Activated T-helper 2 cell treated with anti-CD3 and anti-CD28 coated beads, Interferon-gamma antibody, Interleukin-2, Interleukin-4, amounts not matched to agents 10 μg/mL and 5 μg/mL and 100 μg/mL, durations not matched to agents 14 hours and 24 hours and 36 hours (primary cell): ENCODE measurements at regions not wholly inside any gene's neighbourhood (a gene's known extent, or its start where the extent isn't known, plus 50 kb on each side); places are given as distances from the start of the nearest gene placed in this dataset.
"Not testable (repeated sequence)": the region's sequence is repeated elsewhere in the genome, so short reads cannot be mapped to it uniquely, and the experiment has no call there.

Experiments used
- DNase-seq: peaks from one replicate; pipeline ENCODE4 v3.0.0; 2021; ENCODE audit warnings: low spot score
- H3K27ac Mint-ChIP-seq: one replicate; pipeline ENCODE4 v1.8.0; 2021; ENCODE audit warnings: mixed read lengths
- H3K27me3 Mint-ChIP-seq: one replicate; pipeline ENCODE4 v1.8.0; 2021; ENCODE audit warnings: low read depth, mixed read lengths
- H3K36me3 Mint-ChIP-seq: one replicate; pipeline ENCODE4 v1.8.0; 2021; ENCODE audit warnings: low read depth, mixed read lengths
- H3K4me1 Mint-ChIP-seq: one replicate; pipeline ENCODE4 v1.8.0; 2021; ENCODE audit warnings: low read depth, mixed read lengths
- H3K4me3 Mint-ChIP-seq: one replicate; pipeline ENCODE4 v1.8.0; 2021; ENCODE audit warnings: low read depth, mild to moderate bottlenecking, moderate library complexity, mixed read lengths
- H3K9me3 Mint-ChIP-seq: one replicate; pipeline ENCODE4 v1.8.0; 2021; ENCODE audit warnings: mixed read lengths
- intact Hi-C: fragments of 100-400 bp; cut with micrococcal nuclease; formaldehyde crosslinking; loops from one replicate; pipeline ENCODE4 v1.15.1; 2023

- Mint-ChIP-seq H3K4me1 (peaks cover 4% of the 10 kb centered on the region), H3K9me3 (no peaks in the 10 kb centered on the region)
Observed at GRCh38 chr2:222760301-222760897, 88.9 kb downstream of the MOGAT1 start.

GRCh38 chr2:222761888-222762287 is 90.4 kb downstream of the MOGAT1 start:
- intact Hi-C loops, result no loop called here
- H3K36me3 Mint-ChIP-seq, result no peaks in the 10 kb centered on the region
- H3K27me3 Mint-ChIP-seq, result peaks cover 12% of the 10 kb centered on the region
- no peak for DNase-seq
- no peaks in the 10 kb centered on the region for H3K9me3 Mint-ChIP-seq
- no peak overlapping the region for H3K27ac Mint-ChIP-seq
- H3K4me3 Mint-ChIP-seq, result no peak overlapping the region
- H3K4me1 Mint-ChIP-seq, result no peaks in the 10 kb centered on the region

More at GRCh38 chr2:222760301-222760897, 88.9 kb downstream of the MOGAT1 start:
- peaks cover 5% of the 10 kb centered on the region for H3K27me3 Mint-ChIP-seq
- no peak overlapping the region for H3K27ac Mint-ChIP-seq
- DNase-seq, result no peak
- H3K4me3 Mint-ChIP-seq, result no peak overlapping the region
- H3K36me3 Mint-ChIP-seq, result no peaks in the 10 kb centered on the region
- intact Hi-C loops, result no loop called here

- no peaks in the 10 kb centered on the region for H3K9me3 Mint-ChIP-seq
- intact Hi-C loops, result no loop called here
- H3K4me3 Mint-ChIP-seq, result no peak overlapping the region
- no peak overlapping the region for H3K27ac Mint-ChIP-seq
- H3K36me3 Mint-ChIP-seq, result no peaks in the 10 kb centered on the region
- no peak for DNase-seq
- H3K4me1 Mint-ChIP-seq, result no peaks in the 10 kb centered on the region
- peaks cover 14% of the 10 kb centered on the region for H3K27me3 Mint-ChIP-seq
Observed at GRCh38 chr2:222762342-222762741, 90.9 kb downstream of the MOGAT1 start.

GRCh38 chr2:222765883-222766282 is 94.4 kb downstream of the MOGAT1 start:
- intact Hi-C loops, H3K9me3 Mint-ChIP-seq, H3K27ac Mint-ChIP-seq: not testable (repeated sequence)

GRCh38 chr2:222768019-222768418 is 92.8 kb upstream of the ACSL3 start:
- H3K4me1 Mint-ChIP-seq, H3K9me3 Mint-ChIP-seq, H3K36me3 Mint-ChIP-seq, DNase-seq, intact Hi-C loops, H3K27ac Mint-ChIP-seq, H3K4me3 Mint-ChIP-seq: not testable (repeated sequence)
- H3K27me3 Mint-ChIP-seq, result peaks cover 32% of the 10 kb centered on the region

More at GRCh38 chr2:222765883-222766282, 94.4 kb downstream of the MOGAT1 start:
- H3K36me3 Mint-ChIP-seq, DNase-seq, H3K4me3 Mint-ChIP-seq, H3K4me1 Mint-ChIP-seq: not testable (repeated sequence)
- H3K27me3 Mint-ChIP-seq, result peaks cover 32% of the 10 kb centered on the region

- Mint-ChIP-seq H3K27ac (no peak overlapping the region), H3K4me3 (no peak overlapping the region), H3K4me1 (no peaks in the 10 kb centered on the region), H3K9me3 (no peaks in the 10 kb centered on the region), H3K36me3 (no peaks in the 10 kb centered on the region), H3K27me3 (peaks cover 35% of the 10 kb centered on the region)
- no peak for DNase-seq
- intact Hi-C loops, result no loop called here
Observed at GRCh38 chr2:222769446-222769845, 91.4 kb upstream of the ACSL3 start.

- H3K4me3 Mint-ChIP-seq, result no peak overlapping the region
Observed at GRCh38 chr2:222769941-222770340, 90.9 kb upstream of the ACSL3 start.

GRCh38 chr2:222771832-222772231 is 89.0 kb upstream of the ACSL3 start:
- no peak for DNase-seq
- Mint-ChIP-seq H3K9me3 (no peaks in the 10 kb centered on the region), H3K4me3 (no peak overlapping the region), H3K27ac (no peak overlapping the region), H3K4me1 (no peaks in the 10 kb centered on the region), H3K36me3 (no peaks in the 10 kb centered on the region), H3K27me3 (peaks cover 32% of the 10 kb centered on the region)
- intact Hi-C loops, result no loop called here

More at GRCh38 chr2:222769941-222770340, 90.9 kb upstream of the ACSL3 start:
- H3K9me3 Mint-ChIP-seq, result no peaks in the 10 kb centered on the region
- H3K4me1 Mint-ChIP-seq, result no peaks in the 10 kb centered on the region
- H3K27me3 Mint-ChIP-seq, result peaks cover 37% of the 10 kb centered on the region
- no peak for DNase-seq
- no peaks in the 10 kb centered on the region for H3K36me3 Mint-ChIP-seq
- intact Hi-C loops, result no loop called here
- H3K27ac Mint-ChIP-seq, result no peak overlapping the region

GRCh38 chr2:222774941-222775340 is 85.9 kb upstream of the ACSL3 start:
- H3K4me3 Mint-ChIP-seq, result no peak overlapping the region
- H3K27me3 Mint-ChIP-seq, result peaks cover 22% of the 10 kb centered on the region
- H3K4me1 Mint-ChIP-seq, result no peaks in the 10 kb centered on the region
- no peak overlapping the region for H3K27ac Mint-ChIP-seq
- intact Hi-C loops, result no loop called here
- no peak for DNase-seq
- no peaks in the 10 kb centered on the region for H3K36me3 Mint-ChIP-seq
- H3K9me3 Mint-ChIP-seq, result no peaks in the 10 kb centered on the region

GRCh38 chr2:222776792-222777191 is 84.0 kb upstream of the ACSL3 start:
- Mint-ChIP-seq H3K4me3 (no peak overlapping the region), H3K27me3 (peaks cover 18% of the 10 kb centered on the region), H3K9me3 (no peaks in the 10 kb centered on the region), H3K36me3 (no peaks in the 10 kb centered on the region), H3K4me1 (no peaks in the 10 kb centered on the region), H3K27ac (no peak overlapping the region)
- intact Hi-C loops, result no loop called here
- DNase-seq, result no peak

GRCh38 chr2:222778400-222778799 is 82.4 kb upstream of the ACSL3 start:
- Mint-ChIP-seq H3K36me3 (no peaks in the 10 kb centered on the region), H3K4me1 (no peaks in the 10 kb centered on the region), H3K9me3 (no peaks in the 10 kb centered on the region), H3K27ac (no peak overlapping the region), H3K27me3 (peaks cover 22% of the 10 kb centered on the region), H3K4me3 (no peak overlapping the region)
- intact Hi-C loops, result no loop called here
- no peak for DNase-seq

- Mint-ChIP-seq H3K4me1 (no peaks in the 10 kb centered on the region), H3K36me3 (no peaks in the 10 kb centered on the region), H3K9me3 (no peaks in the 10 kb centered on the region), H3K4me3 (no peak overlapping the region), H3K27ac (no peak overlapping the region), H3K27me3 (peaks cover 21% of the 10 kb centered on the region)
- no peak for DNase-seq
- intact Hi-C loops, result no loop called here
Observed at GRCh38 chr2:222779145-222779832, 81.5 kb upstream of the ACSL3 start.

GRCh38 chr2:222780051-222780450 is 80.8 kb upstream of the ACSL3 start:
- intact Hi-C loops, result no loop called here
- no peaks in the 10 kb centered on the region for H3K9me3 Mint-ChIP-seq
- no peaks in the 10 kb centered on the region for H3K36me3 Mint-ChIP-seq
- H3K4me3 Mint-ChIP-seq, result no peak overlapping the region
- no peak for DNase-seq
- no peaks in the 10 kb centered on the region for H3K4me1 Mint-ChIP-seq
- H3K27ac Mint-ChIP-seq, result no peak overlapping the region
- peaks cover 19% of the 10 kb centered on the region for H3K27me3 Mint-ChIP-seq
